HG02642 (cell line): ENCODE measurements at regions not wholly inside any gene's neighbourhood (a gene's known extent, or its start where the extent isn't known, plus 50 kb on each side); places are given as distances from the start of the nearest gene placed in this dataset.

ENCODE experiments used
- ATAC-seq: cut with Tn5 transposase; IDR thresholded peaks from one replicate; pipeline ENCODE4 v1.9.1; 2021; ENCODE audit warnings: mild to moderate bottlenecking; ENCODE audit not compliant: unreplicated experiment, poor library complexity

- no peak for ATAC-seq
Measured at GRCh38 chr5:103356350-103357091, 98.0 kb downstream of the MACIR start.

- no peak for ATAC-seq
Measured at GRCh38 chr5:103355579-103355978, 97.0 kb downstream of the MACIR start.

GRCh38 chr5:103354446-103354845 is 95.9 kb downstream of the MACIR start:
- ATAC-seq = no peak

GRCh38 chr5:103353581-103353980 is 95.0 kb downstream of the MACIR start:
- ATAC-seq = no peak

GRCh38 chr5:103347716-103348423 is 89.3 kb downstream of the MACIR start:
- no peak for ATAC-seq

- ATAC-seq = no peak
Measured at GRCh38 chr5:103346162-103346748, 87.7 kb downstream of the MACIR start.

GRCh38 chr5:103345461-103345860 is 86.9 kb downstream of the MACIR start:
- ATAC-seq = peak; percentile 49

GRCh38 chr5:103340717-103341388 is 82.3 kb downstream of the MACIR start:
- ATAC-seq = peak; percentile 98

- ATAC-seq = no peak
Measured at GRCh38 chr5:103340132-103340531, 81.6 kb downstream of the MACIR start.

- ATAC-seq = no peak
Measured at GRCh38 chr5:103336941-103337340, 78.4 kb downstream of the MACIR start.

- no peak for ATAC-seq
Measured at GRCh38 chr5:103333376-103333775, 74.8 kb downstream of the MACIR start.

GRCh38 chr5:103330875-103331274 is 72.3 kb downstream of the MACIR start:
- ATAC-seq = no peak
